Pulmonary artery endothelial cell (primary cell): ENCODE measurements at regions not wholly inside any gene's neighbourhood (a gene's known extent, or its start where the extent isn't known, plus 50 kb on each side); places are given as distances from the start of the nearest gene placed in this dataset.

ENCODE experiments used
- DNase-seq: peaks from one replicate; pipeline ENCODE4 v3.0.0-alpha.2; 2011; ENCODE audit warnings: low read depth, low spot score

DNA sequence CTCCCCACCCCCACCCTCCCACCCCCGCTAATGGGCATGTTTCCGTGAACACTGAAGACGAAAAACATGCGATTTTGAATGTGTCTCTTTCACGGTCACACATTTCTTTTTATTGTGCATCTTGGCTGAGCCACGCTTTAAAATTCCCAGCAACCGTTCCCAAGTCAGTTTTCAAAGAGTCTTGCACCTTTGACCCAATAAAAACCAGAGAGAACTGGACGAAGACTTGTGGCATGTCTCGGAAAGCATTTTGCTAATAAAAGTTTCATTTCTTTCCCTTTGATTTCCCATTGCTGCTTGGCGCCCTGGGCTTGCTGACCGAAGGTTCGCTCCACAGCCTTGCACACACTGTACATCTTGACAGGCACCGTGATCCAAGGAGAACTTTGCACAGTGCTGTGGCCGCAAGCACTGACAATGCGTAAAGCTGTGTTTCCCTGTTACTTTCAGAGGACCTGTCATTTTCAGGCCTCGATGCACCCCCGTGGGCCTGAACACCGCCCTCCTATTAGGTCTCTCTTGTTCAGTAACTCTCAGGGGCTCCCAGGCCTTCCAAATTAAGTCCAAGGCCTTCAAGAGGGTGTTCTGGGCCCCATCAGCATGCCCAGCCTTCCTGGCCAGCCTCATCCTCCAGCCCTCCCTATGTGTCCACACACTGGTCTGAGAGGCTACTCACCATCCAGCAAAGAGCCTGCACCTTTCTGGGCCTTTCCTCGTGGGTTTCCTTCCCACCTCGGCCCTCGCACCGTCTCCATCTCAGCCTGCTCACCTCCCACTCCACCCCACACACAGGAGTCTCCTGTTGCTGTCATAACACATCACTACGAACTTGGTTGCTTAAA lies 63.4 kb upstream of the DIO3 start:
- DNase-seq, result no peak

GRCh38 chr14:101498526-101498860 lies 62.8 kb upstream of the DIO3 start:
- no peak for DNase-seq

- DNase-seq, result no peak
These were observed 62.2 kb upstream of the DIO3 start for GRCh38 chr14:101499080-101499479.

DNA sequence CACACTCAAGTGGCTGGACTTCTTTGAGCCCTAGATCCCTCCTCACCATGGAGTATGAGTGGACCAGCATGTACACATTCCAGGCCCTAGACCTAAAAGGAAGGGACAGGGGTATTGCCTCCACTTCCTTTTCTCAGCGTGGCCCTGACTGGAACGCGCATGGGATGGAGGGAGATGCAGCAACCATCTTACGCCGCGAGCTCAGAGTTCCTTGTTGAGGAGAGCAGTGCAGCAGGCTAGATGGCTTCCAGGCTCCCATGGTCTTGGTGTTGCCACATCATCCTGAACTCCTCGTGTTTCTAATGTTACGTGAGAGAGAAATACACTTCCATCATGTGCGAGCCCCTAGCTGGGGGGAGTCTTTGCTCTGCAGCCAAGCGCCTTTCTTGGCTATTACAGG lies 61.8 kb upstream of the DIO3 start:
- DNase-seq, result no peak

DNA sequence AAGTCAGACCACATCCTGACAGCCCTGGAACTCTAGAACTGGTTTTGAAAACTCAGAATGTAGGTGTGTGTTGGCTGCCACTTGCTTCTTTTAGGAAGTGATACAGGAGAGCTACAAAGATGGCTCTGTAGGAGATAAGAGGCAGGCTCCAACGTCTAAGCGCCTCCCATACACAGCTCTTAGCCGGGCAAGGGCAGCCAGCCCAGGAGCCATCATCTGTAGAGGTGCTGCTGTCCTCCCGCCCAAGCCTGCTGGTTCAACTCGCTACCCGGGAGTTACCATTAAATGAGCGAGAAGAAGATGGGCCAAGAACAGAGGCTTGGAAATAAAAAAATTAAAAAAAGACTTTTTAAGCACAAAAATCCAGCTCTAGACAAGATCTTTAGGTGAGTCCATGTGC lies 61.2 kb upstream of the DIO3 start:
- DNase-seq, result no peak

DNA sequence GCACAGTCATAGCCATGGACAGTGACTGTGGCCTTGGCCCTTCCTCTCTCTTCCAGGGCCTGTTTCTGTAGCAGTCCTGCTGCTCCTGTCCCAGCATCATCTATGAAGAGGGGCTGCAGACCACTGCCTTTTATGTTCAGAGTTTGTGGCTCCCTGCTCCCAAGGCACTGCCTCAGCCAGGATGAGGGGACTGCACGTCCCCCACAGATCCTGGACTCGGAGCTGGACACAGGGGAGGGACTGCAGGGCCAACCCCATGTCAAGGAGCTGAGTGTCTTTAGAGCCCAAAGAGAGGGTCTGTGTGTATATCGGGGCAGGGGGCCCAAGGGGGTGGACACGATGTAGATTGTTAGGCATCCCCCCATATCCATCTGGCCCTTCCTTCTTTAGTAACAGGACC lies 60.6 kb upstream of the DIO3 start:
- no peak for DNase-seq

- DNase-seq, result no peak
These were observed 60.0 kb upstream of the DIO3 start for GRCh38 chr14:101501341-101501740.

DNA sequence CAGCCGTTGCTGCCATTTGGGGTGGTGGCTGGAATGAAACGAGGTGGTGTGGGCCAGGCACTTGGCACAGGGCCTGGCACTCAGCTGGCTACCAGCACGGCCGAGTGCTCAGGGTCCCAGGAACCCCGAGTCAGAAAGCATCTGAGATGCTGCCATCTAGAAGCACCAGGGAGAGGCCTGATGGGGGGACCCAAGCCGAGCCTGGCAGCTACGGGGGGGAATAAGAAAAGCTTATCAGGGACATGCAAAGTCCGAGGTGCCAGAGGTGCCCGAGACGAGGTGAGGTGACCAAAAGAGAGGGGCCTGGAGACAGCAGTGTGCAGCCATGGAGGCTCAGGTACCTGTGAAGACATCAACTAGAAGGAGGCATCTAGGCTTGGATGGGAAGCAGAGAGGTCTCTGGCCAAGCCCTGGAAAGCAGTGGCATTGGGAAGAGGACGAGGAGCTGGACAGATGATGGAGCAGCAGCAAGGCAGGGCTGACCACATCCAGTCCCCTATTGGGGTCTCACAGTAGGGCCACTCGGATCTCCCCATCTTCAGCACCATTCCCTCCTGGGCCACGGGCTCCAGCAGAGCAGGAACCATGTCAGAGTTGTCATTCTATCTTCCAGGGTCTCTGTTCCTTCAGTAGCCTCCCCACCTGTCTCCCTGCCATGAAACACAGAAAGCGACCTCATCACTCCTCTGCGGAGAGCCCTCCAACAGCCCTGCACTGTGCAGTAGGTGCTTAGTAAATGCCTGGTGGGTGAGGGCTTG lies 59.3 kb upstream of the DIO3 start:
- DNase-seq, result no peak

DNA sequence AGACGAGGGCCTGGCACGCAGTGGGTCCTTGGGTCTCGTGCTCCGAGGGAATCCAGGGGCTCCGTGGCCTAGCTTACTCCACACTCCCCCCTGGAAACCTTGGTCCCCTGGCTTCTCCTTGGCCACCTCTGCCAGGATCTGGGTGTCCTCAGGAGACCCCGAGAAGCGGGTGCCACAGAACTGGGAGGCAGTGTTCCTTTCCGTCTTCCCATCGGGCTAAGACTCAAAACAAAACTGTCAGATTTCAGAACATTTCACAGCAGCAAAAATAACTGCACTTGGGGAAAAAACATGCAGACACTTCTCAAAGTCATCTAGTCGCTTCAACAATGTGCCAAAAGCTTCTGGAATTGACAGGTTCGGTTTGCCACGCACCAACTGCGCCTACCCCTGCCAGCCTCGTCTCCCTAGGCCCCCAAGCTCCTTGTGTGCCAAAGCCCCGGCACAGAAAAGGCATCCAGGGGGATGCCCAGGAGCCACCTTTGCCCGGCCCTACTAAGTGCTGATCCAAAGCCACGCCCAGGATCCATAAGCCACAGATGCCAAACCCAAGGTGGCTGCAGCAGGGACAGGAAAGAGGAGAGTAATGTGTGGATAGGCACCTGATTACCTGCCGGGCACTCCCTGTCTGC lies 58.4 kb upstream of the DIO3 start:
- no peak for DNase-seq

- DNase-seq, result no peak
These were observed 57.7 kb upstream of the DIO3 start for GRCh38 chr14:101503431-101504095.

- no peak for DNase-seq
These were observed 57.0 kb upstream of the DIO3 start for GRCh38 chr14:101504096-101504948.

DNA sequence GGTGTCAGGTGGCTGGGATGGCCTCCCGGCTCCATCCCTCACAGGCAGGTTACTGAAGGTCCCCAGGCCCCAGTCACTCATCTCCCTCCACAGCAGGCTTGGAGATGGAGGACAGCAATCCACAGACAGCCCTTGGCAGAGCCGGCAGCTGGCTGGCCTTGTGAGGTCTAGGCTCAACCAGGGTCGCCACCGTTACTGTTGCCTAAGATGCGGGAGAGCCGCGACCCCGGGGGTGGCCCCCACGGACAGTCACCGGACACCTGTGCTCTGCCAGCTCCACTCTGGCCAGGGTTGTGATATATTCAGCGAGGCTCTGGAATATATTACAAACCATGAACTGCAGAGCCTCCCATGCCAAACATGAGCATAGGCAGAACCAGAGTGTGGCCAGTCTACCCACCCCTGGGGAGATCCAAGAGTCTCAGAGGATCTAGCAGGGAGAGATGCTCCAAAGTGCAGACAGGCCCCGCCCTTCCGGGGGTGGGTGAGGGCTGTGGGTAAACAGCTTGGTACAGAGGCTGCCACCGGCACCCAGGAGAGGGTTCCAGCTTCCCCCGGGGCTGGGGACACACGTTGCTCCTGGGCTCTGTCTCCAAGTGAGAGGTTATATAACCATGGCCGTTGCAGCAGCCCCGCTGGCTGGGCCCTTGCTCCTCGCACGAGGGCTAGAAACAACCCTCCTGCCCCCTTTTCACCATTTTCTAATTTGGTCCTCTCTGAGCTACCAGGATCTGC lies 55.9 kb upstream of the DIO3 start:
- DNase-seq, result no peak

DNA sequence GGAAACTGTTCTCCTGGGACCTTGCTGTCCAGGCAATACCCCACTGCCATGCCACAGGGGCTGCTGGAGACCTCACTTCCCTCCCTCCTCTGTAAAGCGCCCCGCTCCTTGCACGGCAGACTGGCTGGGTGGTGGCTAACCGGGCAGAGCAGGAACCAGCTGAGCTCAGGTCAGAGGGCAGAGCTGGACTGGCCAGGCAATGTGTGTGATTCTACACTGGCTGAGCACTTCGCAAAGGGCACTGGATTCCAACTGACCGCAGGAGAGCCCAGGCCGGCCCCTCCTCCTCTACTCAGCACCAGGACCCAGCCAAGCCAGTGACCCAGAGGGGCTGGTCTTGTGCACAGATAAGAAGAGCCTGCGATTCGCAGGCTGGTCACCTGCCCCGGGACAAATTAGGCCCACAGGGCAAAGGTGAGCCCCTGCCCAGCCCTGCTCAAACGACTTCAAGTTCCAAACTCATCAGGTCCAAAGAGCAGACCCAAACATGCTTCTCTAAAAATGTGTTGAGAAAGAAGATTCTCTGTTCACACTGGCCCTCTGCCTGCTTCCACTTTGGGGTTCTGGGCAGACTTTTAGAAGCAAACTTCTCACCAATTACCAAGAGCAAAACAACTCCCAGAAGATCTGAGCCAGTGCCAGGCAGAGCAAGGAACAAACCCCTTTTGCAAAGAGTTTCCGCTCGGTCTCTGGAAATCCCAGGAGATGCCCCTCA lies 54.9 kb upstream of the DIO3 start:
- no peak for DNase-seq

DNA sequence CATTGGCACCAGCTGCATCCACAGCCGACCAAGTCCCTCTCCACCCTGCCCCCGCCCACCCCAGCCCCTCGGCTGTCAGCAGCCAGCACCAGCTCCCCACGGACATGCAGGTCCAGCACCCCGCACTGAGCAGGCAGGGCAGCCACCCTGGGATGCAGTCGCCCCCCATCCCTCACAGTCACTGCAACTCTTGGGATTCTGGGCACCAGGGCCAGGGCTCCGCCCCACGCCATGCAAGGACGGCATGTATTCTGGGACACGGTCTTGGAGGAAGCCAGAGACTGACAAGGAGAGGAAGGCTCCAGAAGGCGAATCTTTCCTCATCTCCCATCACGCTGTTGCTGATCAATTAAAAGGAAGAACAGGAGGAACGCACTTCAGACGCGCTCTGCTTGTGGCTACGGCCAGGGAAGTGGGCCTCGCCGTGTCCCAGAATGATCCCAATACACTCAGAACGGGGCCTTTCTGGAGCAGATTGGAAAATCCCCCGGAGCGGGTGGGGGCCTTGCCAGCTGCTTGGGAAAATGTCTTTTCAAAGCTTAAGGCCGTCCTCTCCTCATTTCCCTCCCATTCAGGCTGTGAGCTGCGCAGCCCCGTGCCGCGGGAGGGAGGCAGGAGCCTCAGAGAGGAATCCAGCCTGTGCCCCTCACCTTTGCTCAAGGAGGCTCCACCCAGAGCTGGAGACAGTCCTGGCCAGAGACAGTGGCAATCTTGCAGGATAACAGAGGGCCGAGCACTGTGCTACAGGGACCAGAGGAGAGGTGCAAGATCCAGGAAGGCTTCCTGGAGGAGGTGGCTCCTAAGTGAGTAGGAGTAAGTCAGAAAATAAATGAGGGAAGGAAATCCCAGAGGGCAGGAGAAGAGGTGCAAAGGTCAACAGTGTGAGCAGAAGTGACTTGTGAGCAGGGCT lies 54.1 kb upstream of the DIO3 start:
- no peak for DNase-seq

GRCh38 chr14:101507836-101508150 lies 53.5 kb upstream of the DIO3 start:
- DNase-seq, result no peak

DNA sequence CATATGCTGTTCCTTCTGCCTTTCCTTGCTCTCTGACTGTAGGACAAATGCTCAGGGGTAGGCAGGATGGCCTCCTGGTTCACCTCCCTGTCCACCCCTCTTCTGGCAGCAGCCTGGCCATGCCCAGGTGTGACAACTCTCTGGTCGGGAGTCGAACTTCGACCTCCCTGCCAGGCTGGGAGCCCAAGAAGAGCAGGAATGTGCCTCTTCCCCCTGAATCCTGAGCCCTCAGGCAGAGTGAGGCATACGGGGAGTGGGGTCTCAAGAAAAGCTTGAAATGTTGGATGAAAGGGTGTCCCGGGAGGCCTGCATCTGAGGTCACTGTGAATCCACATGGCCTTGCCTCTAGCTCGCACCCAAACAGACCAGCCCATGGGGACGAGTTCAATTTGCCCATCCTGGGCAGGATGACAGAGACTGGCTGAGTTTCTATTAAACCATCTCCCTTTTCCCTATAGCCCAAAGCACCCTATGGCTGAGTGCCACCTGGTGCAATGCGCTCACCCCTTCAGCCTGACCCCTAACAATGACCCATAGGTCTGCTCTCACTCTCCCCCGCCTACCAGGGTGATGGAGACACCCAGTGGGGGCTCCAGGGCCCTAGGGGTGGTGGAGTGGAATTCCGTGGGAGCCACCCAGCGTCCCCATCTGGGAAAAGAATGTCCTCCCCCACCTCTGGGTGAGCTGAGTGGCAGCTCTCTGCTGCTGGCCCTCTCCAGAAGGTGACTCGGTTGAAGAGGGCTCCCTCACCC lies 52.9 kb upstream of the DIO3 start:
- DNase-seq, result no peak

DNA sequence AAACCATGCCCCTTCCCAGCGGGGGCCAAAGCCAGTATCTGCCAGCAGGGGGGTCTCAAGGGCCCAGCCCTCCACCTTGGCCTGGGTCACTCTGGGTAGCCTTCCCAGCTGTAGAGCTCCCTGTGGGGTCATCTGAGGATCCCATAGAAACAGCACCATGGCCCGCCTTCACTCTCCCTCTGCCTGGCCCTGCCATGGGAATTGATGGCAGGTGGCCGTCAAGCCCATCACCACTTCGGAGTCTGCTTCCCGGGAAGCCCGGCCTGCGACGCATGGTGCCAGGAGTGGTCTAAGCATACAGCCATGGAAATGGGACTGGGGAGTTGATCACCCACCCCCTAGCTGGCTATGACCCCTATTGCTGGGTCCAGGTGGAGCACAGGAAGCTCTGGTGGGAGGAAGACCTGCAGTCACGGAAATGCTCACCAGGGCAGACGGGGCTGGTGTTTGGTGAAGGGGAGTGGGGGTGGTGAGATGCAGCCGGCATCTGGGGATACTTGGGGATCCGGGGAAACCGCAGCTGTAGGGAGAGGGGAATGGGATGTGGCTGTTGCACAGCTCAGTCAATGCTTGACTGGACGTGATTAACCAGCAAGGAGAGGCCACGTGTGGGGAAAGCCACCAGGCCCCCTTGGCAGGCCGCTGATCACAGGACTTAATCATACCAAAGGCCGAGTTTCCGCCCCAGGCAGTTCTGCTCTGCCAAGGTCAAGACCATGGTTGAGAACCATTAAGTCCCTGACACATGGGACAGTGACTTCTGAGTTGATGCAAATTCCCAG lies 52.2 kb upstream of the DIO3 start:
- DNase-seq, result no peak
